ENCODE measurements at regions not wholly inside any gene's neighbourhood (a gene's known extent, or its start where the extent isn't known, plus 50 kb on each side); places are given as distances from the start of the nearest gene placed in this dataset.

GRCh38 chr10:128281343-128281742 lies 155.1 kb upstream of the MKI67 start:
- DNase-seq (ENCODE audit: low read depth in 2 of 2) = no peak

GRCh38 chr10:128281861-128282260 lies 155.6 kb upstream of the MKI67 start:
- DNase-seq (ENCODE audit: low read depth in 2 of 2) = no peak

- DNase-seq (ENCODE audit: low read depth in 2 of 2) = no peak
Measured at GRCh38 chr10:128286141-128286761, 160.0 kb upstream of the MKI67 start.

- no peak for DNase-seq (ENCODE audit: low read depth in 2 of 2)
Measured at GRCh38 chr10:128286762-128287500, 160.7 kb upstream of the MKI67 start.

GRCh38 chr10:128287921-128288320 lies 161.7 kb upstream of the MKI67 start:
- no peak for DNase-seq (ENCODE audit: low read depth in 2 of 2)

GRCh38 chr10:128289621-128290020 lies 163.4 kb upstream of the MKI67 start:
- no peak for DNase-seq (ENCODE audit: low read depth in 2 of 2)

GRCh38 chr10:128295003-128295402 lies 168.8 kb upstream of the MKI67 start:
- DNase-seq (ENCODE audit: low read depth in 2 of 2) = no peak

GRCh38 chr10:128296253-128297007 lies 170.2 kb upstream of the MKI67 start:
- no peak for DNase-seq (ENCODE audit: low read depth in 2 of 2)

- no peak for DNase-seq (ENCODE audit: low read depth in 2 of 2)
Measured at GRCh38 chr10:128297709-128298378, 171.6 kb upstream of the MKI67 start.

GRCh38 chr10:128298587-128298986 lies 172.4 kb upstream of the MKI67 start:
- no peak for DNase-seq (ENCODE audit: low read depth in 2 of 2)

- no peak for DNase-seq (ENCODE audit: low read depth in 2 of 2)
Measured at GRCh38 chr10:128300290-128300824, 174.1 kb upstream of the MKI67 start.

- DNase-seq (ENCODE audit: low read depth in 2 of 2) = no peak
Measured at GRCh38 chr10:128301051-128301450, 174.8 kb upstream of the MKI67 start.

- DNase-seq (ENCODE audit: low read depth in 2 of 2) = no peak
Measured at GRCh38 chr10:128302808-128303207, 176.6 kb upstream of the MKI67 start.

- no peak for DNase-seq (ENCODE audit: low read depth in 2 of 2)
Measured at GRCh38 chr10:128304271-128304670, 178.0 kb upstream of the MKI67 start.

- DNase-seq (ENCODE audit: low read depth in 2 of 2) = no peak
Measured at GRCh38 chr10:128305601-128306345, 179.6 kb upstream of the MKI67 start.

GRCh38 chr10:128306535-128306934 lies 180.3 kb upstream of the MKI67 start:
- DNase-seq (ENCODE audit: low read depth in 2 of 2) = no peak

- no peak for DNase-seq (ENCODE audit: low read depth in 2 of 2)
Measured at GRCh38 chr10:128306966-128307365, 180.7 kb upstream of the MKI67 start.

- no peak for DNase-seq (ENCODE audit: low read depth in 2 of 2)
Measured at GRCh38 chr10:128307820-128308219, 181.6 kb upstream of the MKI67 start.

- DNase-seq (ENCODE audit: low read depth in 2 of 2) = no peak
Measured at GRCh38 chr10:128310971-128311658, 184.9 kb upstream of the MKI67 start.

- DNase-seq (ENCODE audit: low read depth in 2 of 2) = no peak
Measured at GRCh38 chr10:128312250-128312649, 186.0 kb upstream of the MKI67 start.

GRCh38 chr10:128314686-128315085 lies 188.5 kb upstream of the MKI67 start:
- no peak for DNase-seq (ENCODE audit: low read depth in 2 of 2)

Data from stimulated activated CD8-positive, alpha-beta memory T cell treated with anti-CD3 and anti-CD28 coated beads, Interleukin-7, amount 100 ng/mL, for 1 hour (primary cell).